MM.1S (cell line): ENCODE measurements at regions not wholly inside any gene's neighbourhood (a gene's known extent, or its start where the extent isn't known, plus 50 kb on each side); places are given as distances from the start of the nearest gene placed in this dataset.

ENCODE experiments used
- DNase-seq: peaks from one replicate; pipeline ENCODE4 v3.0.0-alpha.2; 2015
- H2AFZ ChIP-seq: fragments of 300-600 bp; sonication (generic); 2 replicates; pipeline ENCODE4 v1.6.0; 2016; ENCODE audit warnings: antibody characterized with exemption, low read length
- H3F3A ChIP-seq: fragments of 300-600 bp; sonication (generic); 2 replicates; pipeline ENCODE4 v1.6.1; 2016; ENCODE audit warnings: mild to moderate bottlenecking, antibody characterized with exemption, low read length, moderate library complexity, mixed read lengths; ENCODE audit not compliant: insufficient read depth
- H3K27ac ChIP-seq: fragments of 300-600 bp; sonication (generic); 2 replicates; pipeline ENCODE4 v1.5.1; 2016; ENCODE audit warnings: mild to moderate bottlenecking, low read length
- H3K27me3 ChIP-seq: fragments of 300-600 bp; sonication (generic); replicated peaks from 2 replicates; pipeline ENCODE4 v1.6.0; 2016; ENCODE audit warnings: low read length; ENCODE audit not compliant: insufficient read depth
- H3K36me3 ChIP-seq: fragments of 300-600 bp; sonication (generic); replicated peaks from 2 replicates; pipeline ENCODE4 v1.6.1; 2016; ENCODE audit warnings: mild to moderate bottlenecking, low read length, mixed read lengths; ENCODE audit not compliant: insufficient read depth
- H3K4me1 ChIP-seq: fragments of 300-600 bp; sonication (generic); 2 replicates; pipeline ENCODE4 v1.6.1; 2016; ENCODE audit warnings: low read length, mixed read lengths
- H3K4me2 ChIP-seq: fragments of 300-600 bp; sonication (generic); 2 replicates; pipeline ENCODE4 v1.6.0; 2016; ENCODE audit warnings: low read depth, low read length
- H3K4me3 ChIP-seq: fragments of 300-600 bp; sonication (generic); 2 replicates; pipeline ENCODE4 v1.5.1; 2016; ENCODE audit warnings: low read length, mixed read lengths
- H3K79me2 ChIP-seq: fragments of 300-600 bp; sonication (generic); 2 replicates; pipeline ENCODE4 v1.6.1; 2016; ENCODE audit warnings: mixed run types, low read length, mixed read lengths
- H3K9ac ChIP-seq: fragments of 300-600 bp; sonication (generic); 2 replicates; pipeline ENCODE4 v1.6.1; 2016; ENCODE audit warnings: low read length, mixed read lengths
- H3K9me2 ChIP-seq: fragments of 300-600 bp; sonication (generic); replicated peaks from 2 replicates; pipeline ENCODE4 v1.6.1; 2016; ENCODE audit warnings: mild to moderate bottlenecking, low read length, mixed read lengths; ENCODE audit not compliant: insufficient read depth
- H3K9me3 ChIP-seq: fragments of 300-600 bp; sonication (generic); replicated peaks from 2 replicates; pipeline ENCODE4 v1.6.1; 2016; ENCODE audit warnings: mild to moderate bottlenecking, low read length, mixed read lengths; ENCODE audit not compliant: insufficient read depth
- H4K20me1 ChIP-seq: fragments of 300-600 bp; sonication (generic); 2 replicates; pipeline ENCODE4 v1.6.1; 2016; ENCODE audit warnings: mild to moderate bottlenecking, low read length, moderate library complexity, mixed read lengths; ENCODE audit not compliant: insufficient read depth
- CTCF ChIP-seq: fragments of 300-600 bp; sonication (generic); IDR thresholded peaks from 2 replicates; pipeline ENCODE4 v1.5.1; 2016; ENCODE audit warnings: antibody characterized with exemption, low read length, mixed read lengths
- EZH2 ChIP-seq: fragments of 300-600 bp; sonication (generic); optimal IDR thresholded peaks from 2 replicates; pipeline ENCODE3; 2017; ENCODE audit warnings: low read depth, mild to moderate bottlenecking, antibody characterized with exemption, low read length, mixed read lengths
- EZH2phosphoT487 ChIP-seq: fragments of 300-600 bp; sonication (generic); IDR thresholded peaks from 2 replicates; pipeline ENCODE4 v1.6.1; 2018; ENCODE audit warnings: antibody characterized with exemption, low read length

DNA sequence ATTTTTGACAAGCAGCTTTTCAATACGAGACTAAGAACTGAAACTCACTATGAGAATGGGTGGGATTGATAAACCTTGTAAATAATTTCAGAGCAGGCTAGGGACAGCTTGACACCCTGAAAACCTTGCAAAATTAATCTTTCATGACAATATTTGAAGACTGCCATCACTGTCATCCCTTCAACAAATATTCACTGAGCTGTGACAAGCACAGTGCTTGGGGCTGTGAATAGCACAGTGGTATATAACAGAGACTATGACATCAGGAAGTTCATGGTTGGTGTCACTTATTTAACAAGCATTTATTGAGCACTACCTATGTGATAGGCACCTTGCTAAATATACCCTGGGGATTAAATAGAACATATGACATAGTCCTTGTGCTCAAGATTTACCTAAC lies 741.0 kb upstream of the RIOK2 start:
- H3K9ac ChIP-seq: no peak overlapping the region
- H3K9me3 ChIP-seq: no peaks in the 10 kb centered on the region
- no peak overlapping the region for H3K4me3 ChIP-seq
- H3K4me2 ChIP-seq: no peak overlapping the region
- no peaks in the 10 kb centered on the region for H3F3A ChIP-seq
- no peaks in the 10 kb centered on the region for H3K79me2 ChIP-seq
- H2AFZ ChIP-seq: no peak overlapping the region
- H4K20me1 ChIP-seq: no peaks in the 10 kb centered on the region
- no peak overlapping the region for H3K27ac ChIP-seq
- no peaks in the 10 kb centered on the region for H3K36me3 ChIP-seq
- no peaks in the 10 kb centered on the region for H3K9me2 ChIP-seq
- H3K27me3 ChIP-seq: no peaks in the 10 kb centered on the region
- no peak for DNase-seq
- TF ChIP-seq EZH2phosphoT487: no peak
- no peak for TF ChIP-seq CTCF
- TF ChIP-seq EZH2: no peak
- H3K4me1 ChIP-seq: no peaks in the 10 kb centered on the region

DNA sequence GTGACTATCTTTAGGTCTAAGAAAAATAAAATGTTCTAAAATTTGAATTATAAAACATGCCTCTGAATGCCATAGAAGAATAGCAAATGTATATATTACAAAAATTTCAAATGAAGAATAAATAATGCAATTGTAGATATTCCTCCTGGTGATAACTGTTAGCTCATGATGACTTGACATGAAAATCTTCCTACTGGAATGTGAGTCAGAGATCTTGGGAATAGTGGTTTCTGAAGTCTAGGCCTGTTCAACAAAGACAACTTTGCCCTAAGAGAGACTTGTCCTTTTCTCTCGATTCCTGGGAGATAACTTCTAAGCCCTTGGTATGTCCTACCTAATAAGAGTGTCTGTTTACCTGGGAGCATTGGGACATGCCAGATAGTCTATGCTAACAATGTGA lies 746.3 kb upstream of the RIOK2 start:
- no peak overlapping the region for H3K4me3 ChIP-seq
- TF ChIP-seq CTCF: no peak
- no peak for TF ChIP-seq EZH2phosphoT487
- no peak for TF ChIP-seq EZH2
- H3K36me3 ChIP-seq: no peaks in the 10 kb centered on the region
- H3K4me2 ChIP-seq: no peak overlapping the region
- no peaks in the 10 kb centered on the region for H3K27me3 ChIP-seq
- H3K4me1 ChIP-seq: no peaks in the 10 kb centered on the region
- no peaks in the 10 kb centered on the region for H3K9me2 ChIP-seq
- no peak overlapping the region for H2AFZ ChIP-seq
- H3F3A ChIP-seq: no peaks in the 10 kb centered on the region
- no peaks in the 10 kb centered on the region for H3K79me2 ChIP-seq
- no peak for DNase-seq
- H4K20me1 ChIP-seq: no peaks in the 10 kb centered on the region
- no peaks in the 10 kb centered on the region for H3K9me3 ChIP-seq
- H3K9ac ChIP-seq: no peak overlapping the region
- H3K27ac ChIP-seq: no peak overlapping the region

GRCh38 chr5:97931829-97932228 lies 748.8 kb upstream of the RIOK2 start:
- Histone ChIP-seq H3K4me3 (no peak overlapping the region), H2AFZ (no peak overlapping the region), H3K9me2 (no peaks in the 10 kb centered on the region), H3K27me3 (no peaks in the 10 kb centered on the region), H3K36me3 (no peaks in the 10 kb centered on the region), H3K27ac (no peak overlapping the region), H3F3A (no peaks in the 10 kb centered on the region), H3K79me2 (no peaks in the 10 kb centered on the region), H3K9ac (no peak overlapping the region), H3K4me2 (no peak overlapping the region), H3K9me3 (no peaks in the 10 kb centered on the region), H4K20me1 (no peaks in the 10 kb centered on the region), H3K4me1 (no peaks in the 10 kb centered on the region)
- no peak for TF ChIP-seq EZH2phosphoT487
- no peak for TF ChIP-seq CTCF
- TF ChIP-seq EZH2: no peak
- no peak for DNase-seq
